Panc1 (cell line): ENCODE measurements at regions not wholly inside any gene's neighbourhood (a gene's known extent, or its start where the extent isn't known, plus 50 kb on each side); places are given as distances from the start of the nearest gene placed in this dataset.

Source experiments
- CTCF ChIP-seq: fragments of 450-650 bp; IDR thresholded peaks from 2 replicates; pipeline ENCODE4 v1.5.1; 2017; ENCODE audit warnings: mild to moderate bottlenecking
- POLR2AphosphoS5 ChIP-seq: IDR thresholded peaks from 2 replicates; pipeline ENCODE4 v1.6.1; 2012; ENCODE audit warnings: mild to moderate bottlenecking, low read depth, low read length, moderate library complexity
- REST ChIP-seq, 2 experiments: IDR thresholded peaks; 2 replicates each; pipeline ENCODE4 v1.6.1; 2011 to 2012; ENCODE audit warnings: low read depth in 2 of 2, control low read depth in 1 of 2, low read length in 1 of 2, mild to moderate bottlenecking in 1 of 2, moderate library complexity in 1 of 2; ENCODE audit not compliant: insufficient read depth in 1 of 2
- SIN3A ChIP-seq: IDR thresholded peaks from 2 replicates; pipeline ENCODE4 v1.6.1; 2012; ENCODE audit warnings: low read depth, mild to moderate bottlenecking, low read length, moderate library complexity, borderline replicate concordance; ENCODE audit not compliant: insufficient read depth
- TCF7L2 ChIP-seq: IDR thresholded peaks from 2 replicates; pipeline ENCODE4 v1.6.1; 2011; ENCODE audit warnings: mild to moderate bottlenecking, low read depth, low read length, inconsistent platforms

GRCh38 chr14:66043921-66044320 lies 442.2 kb upstream of the CCDC196 start:
- TF ChIP-seq SIN3A: no peak
- no peak for TF ChIP-seq CTCF
- TF ChIP-seq REST (IDR thresholded peaks at IDR 0.05; ENCODE audit: insufficient read depth in 1 of 2, low read depth in 2 of 2, low read length in 1 of 2): no peak
- no peak for TF ChIP-seq POLR2AphosphoS5
- TF ChIP-seq TCF7L2: no peak
